ENCODE measurements at regions not wholly inside any gene's neighbourhood (a gene's known extent, or its start where the extent isn't known, plus 50 kb on each side); places are given as distances from the start of the nearest gene placed in this dataset.

DNA sequence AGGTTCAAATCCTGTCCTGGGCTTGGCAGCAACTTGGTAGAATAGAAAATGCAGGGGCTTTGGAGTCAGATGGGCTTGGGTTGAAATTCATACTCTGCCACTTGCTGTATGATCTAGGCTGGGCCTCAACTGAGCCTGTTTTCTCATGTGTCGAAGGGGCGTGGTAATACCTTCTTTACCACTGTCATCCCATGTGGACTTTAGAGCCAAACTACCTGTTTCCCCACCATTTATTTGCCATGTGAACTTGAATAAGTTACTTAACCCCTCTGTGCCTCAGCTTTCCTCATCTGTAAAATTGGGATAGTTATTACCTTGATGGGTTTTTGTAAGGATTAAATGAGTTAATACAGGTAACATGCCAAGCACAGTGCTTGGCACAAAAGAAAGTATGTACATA lies 106.0 kb downstream of the COPRS start:
- no peak for DNase-seq

DNA sequence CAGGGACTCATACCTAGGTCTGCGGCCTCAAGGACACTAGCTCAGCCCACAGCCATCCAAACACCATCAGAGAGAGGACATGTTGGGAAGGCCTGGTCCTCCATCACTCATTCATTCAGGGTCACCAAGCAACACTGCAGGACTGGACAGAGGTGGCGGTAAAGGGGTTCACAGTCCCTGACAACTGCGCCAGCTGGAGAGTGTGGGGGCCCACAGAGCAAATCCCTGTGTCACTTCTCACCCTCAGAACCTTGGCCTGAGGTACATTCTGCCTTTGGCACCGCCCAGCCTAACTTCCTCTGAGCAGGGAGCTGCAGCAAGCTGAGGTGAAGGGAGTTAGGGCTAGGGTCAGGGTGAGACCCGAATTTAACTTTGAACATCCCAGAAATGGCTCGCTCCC lies 106.5 kb downstream of the COPRS start:
- Histone ChIP-seq H3K36me3 (replicated peaks) (no peaks in the 10 kb centered on the region), H3K4me3 (ENCODE audit: low read depth, low read length) (no peak overlapping the region), H3K27ac (no peak overlapping the region), H3K27me3 (replicated peaks) (no peaks in the 10 kb centered on the region)
- no peak for DNase-seq
- in situ Hi-C loops (cut with HindIII; ENCODE audit: low pct_ligation_motif_present, low sequenced_read_pairs): no loop called here
- TF ChIP-seq, protein P1, sequence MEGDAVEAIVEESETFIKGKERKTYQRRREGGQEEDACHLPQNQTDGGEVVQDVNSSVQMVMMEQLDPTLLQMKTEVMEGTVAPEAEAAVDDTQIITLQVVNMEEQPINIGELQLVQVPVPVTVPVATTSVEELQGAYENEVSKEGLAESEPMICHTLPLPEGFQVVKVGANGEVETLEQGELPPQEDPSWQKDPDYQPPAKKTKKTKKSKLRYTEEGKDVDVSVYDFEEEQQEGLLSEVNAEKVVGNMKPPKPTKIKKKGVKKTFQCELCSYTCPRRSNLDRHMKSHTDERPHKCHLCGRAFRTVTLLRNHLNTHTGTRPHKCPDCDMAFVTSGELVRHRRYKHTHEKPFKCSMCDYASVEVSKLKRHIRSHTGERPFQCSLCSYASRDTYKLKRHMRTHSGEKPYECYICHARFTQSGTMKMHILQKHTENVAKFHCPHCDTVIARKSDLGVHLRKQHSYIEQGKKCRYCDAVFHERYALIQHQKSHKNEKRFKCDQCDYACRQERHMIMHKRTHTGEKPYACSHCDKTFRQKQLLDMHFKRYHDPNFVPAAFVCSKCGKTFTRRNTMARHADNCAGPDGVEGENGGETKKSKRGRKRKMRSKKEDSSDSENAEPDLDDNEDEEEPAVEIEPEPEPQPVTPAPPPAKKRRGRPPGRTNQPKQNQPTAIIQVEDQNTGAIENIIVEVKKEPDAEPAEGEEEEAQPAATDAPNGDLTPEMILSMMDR (IDR thresholded peaks at IDR 0.05; ENCODE audit: low read depth, low read length, missing control alignments): no peak

More for the DNA sequence above, 106.0 kb downstream of the COPRS start:
- in situ Hi-C loops (cut with HindIII; ENCODE audit: low pct_ligation_motif_present, low sequenced_read_pairs): no loop called here
- TF ChIP-seq, protein P1 (IDR thresholded peaks at IDR 0.05; ENCODE audit: low read depth, low read length, missing control alignments): no peak
- Histone ChIP-seq H3K27me3 (replicated peaks) (no peaks in the 10 kb centered on the region), H3K36me3 (replicated peaks) (no peaks in the 10 kb centered on the region), H3K4me3 (ENCODE audit: low read depth, low read length) (no peak overlapping the region), H3K27ac (no peak overlapping the region)

DNA sequence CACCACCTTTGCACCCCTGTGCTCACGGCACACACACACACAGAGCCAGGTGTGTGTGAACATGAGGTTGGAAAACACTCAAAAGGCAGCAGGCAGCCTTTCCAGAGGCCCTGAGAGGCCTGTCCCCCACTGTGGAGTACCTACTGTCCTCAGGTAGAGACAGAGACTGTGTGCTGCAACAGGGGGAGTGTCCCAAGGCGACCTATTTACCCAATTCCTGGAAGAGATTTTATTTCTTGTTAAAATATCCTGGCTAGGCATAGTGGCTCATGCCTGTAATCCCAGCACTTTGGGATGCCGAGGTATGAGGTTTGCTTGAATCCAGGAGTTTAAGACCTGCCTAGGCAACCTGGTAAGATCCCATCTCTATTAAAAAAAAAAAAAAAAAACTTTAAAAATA lies 108.5 kb downstream of the COPRS start:
- in situ Hi-C loops (cut with HindIII; ENCODE audit: low pct_ligation_motif_present, low sequenced_read_pairs): no loop called here
- H3K4me3 ChIP-seq (ENCODE audit: low read depth, low read length): no peak overlapping the region
- DNase-seq: no peak

DNA sequence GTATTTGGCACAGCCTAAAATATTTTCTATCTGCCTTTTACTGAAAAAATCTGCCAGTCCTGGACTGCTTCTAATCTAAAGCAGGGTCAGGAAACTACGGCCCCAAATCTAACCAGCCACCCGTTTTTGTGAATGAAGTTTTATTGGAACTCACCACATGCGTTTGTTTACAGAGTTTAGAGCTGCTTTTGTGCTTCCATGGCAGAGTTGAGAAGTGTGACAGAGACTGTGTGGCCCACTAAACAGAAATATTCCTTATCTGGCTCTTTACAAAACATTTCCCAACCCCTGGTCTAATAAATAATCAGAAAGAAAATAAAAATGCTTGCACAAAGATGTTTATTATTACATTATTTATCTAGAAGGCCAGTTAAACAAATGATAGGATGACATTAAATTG lies 110.2 kb downstream of the COPRS start:
- TF ChIP-seq, protein P1 (IDR thresholded peaks at IDR 0.05; ENCODE audit: low read depth, low read length, missing control alignments): no peak
- no peak overlapping the region for H3K27ac ChIP-seq

More for the DNA sequence above, 108.5 kb downstream of the COPRS start:
- TF ChIP-seq, protein P1 (IDR thresholded peaks at IDR 0.05; ENCODE audit: low read depth, low read length, missing control alignments): no peak
- Histone ChIP-seq H3K36me3 (replicated peaks) (no peaks in the 10 kb centered on the region), H3K27ac (no peak overlapping the region), H3K27me3 (replicated peaks) (no peaks in the 10 kb centered on the region)

DNA sequence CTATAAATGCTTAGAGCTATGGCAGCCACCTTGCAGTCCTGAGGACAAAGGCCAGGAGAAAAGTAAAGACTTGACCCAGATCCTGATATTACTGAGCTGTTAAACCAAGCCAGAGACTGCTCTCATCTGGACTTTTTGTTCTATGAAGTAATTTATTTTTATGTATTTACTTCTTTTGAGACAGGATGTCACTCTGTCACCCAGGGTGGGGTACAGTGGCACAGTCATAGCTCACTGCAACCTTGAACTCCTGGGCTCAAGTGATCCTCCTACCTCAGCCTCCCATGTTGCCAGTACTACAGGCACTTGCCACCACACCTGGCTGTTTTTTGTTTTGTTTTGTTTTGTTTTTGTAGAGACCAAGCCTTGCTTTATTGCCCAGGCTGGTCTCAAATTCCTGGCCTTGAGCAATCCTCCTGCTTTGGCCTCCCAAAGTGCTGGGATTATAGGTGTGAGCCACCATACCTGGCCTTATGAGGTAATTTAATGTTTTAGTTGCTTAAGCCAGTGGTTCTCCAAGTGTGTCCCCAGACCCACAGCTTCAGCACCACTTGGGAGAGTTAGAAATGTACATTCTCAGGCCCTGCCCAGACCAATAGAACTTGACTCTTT lies 112.1 kb downstream of the COPRS start:
- no peaks in the 10 kb centered on the region for H3K36me3 ChIP-seq (replicated peaks)
- H3K27ac ChIP-seq: no peak overlapping the region
- in situ Hi-C loops (cut with HindIII; ENCODE audit: low pct_ligation_motif_present, low sequenced_read_pairs): no loop called here
- H3K27me3 ChIP-seq (replicated peaks): no peaks in the 10 kb centered on the region
- H3K4me3 ChIP-seq (ENCODE audit: low read depth, low read length): no peak overlapping the region
- DNase-seq: no peak
- TF ChIP-seq, protein P1 (IDR thresholded peaks at IDR 0.05; ENCODE audit: low read depth, low read length, missing control alignments): no peak

More for the DNA sequence above, 110.2 kb downstream of the COPRS start:
- Histone ChIP-seq H3K36me3 (replicated peaks) (no peaks in the 10 kb centered on the region), H3K4me3 (ENCODE audit: low read depth, low read length) (no peak overlapping the region), H3K27me3 (replicated peaks) (no peaks in the 10 kb centered on the region)
- no peak for DNase-seq
- in situ Hi-C loops (cut with HindIII; ENCODE audit: low pct_ligation_motif_present, low sequenced_read_pairs): no loop called here
